Heart right ventricle (tissue), 16 donors: ENCODE measurements at regions not wholly inside any gene's neighbourhood (a gene's known extent, or its start where the extent isn't known, plus 50 kb on each side); places are given as distances from the start of the nearest gene placed in this dataset.

ENCODE experiments used
- ATAC-seq, 8 donors: fragments of 200-7000 bp; cut with Tn5 transposase; one replicate each; pipeline ENCODE4 v1.9.1; 2020; ENCODE audit warnings: mild to moderate bottlenecking in 8 of 8, moderate library complexity in 8 of 8, moderate number of reproducible peaks in 1 of 8
- DNase-seq, 2 donors: peaks; one replicate each; pipeline ENCODE4 v3.0.0-alpha.2; 2020
- H3K27ac ChIP-seq, 10 donors: fragments of 200-600 bp; sonication (generic) in 2 of 10; one replicate each; pipeline versions ENCODE4 v1.5.0 to v1.8.0; 2020 to 2022; ENCODE audit warnings: mild to moderate bottlenecking in 3 of 10
- H3K27me3 ChIP-seq, 7 donors: fragments of 200-600 bp; one replicate each; pipeline ENCODE4 v1.8.0; 2021 to 2022; ENCODE audit warnings: mild to moderate bottlenecking in 2 of 7
- H3K36me3 ChIP-seq, 9 donors: fragments of 200-600 bp; sonication (generic) in 1 of 9; one replicate each; pipeline versions ENCODE4 v1.5.0 to v1.8.0; 2020 to 2022; ENCODE audit warnings: mild to moderate bottlenecking in 2 of 9
- H3K4me1 ChIP-seq, 9 donors: fragments of 200-600 bp; sonication (generic) in 1 of 9; one replicate each; pipeline versions ENCODE4 v1.5.0 to v1.8.0; 2020 to 2022; ENCODE audit warnings: mild to moderate bottlenecking in 4 of 9
- H3K4me3 ChIP-seq, 10 donors: fragments of 200-600 bp; sonication (generic) in 2 of 10; one replicate each; pipeline versions ENCODE4 v1.5.0 to v1.8.0; 2020 to 2022; ENCODE audit warnings: mild to moderate bottlenecking in 7 of 10, moderate library complexity in 2 of 10
- H3K9me3 ChIP-seq, 11 donors: fragments of 200-600 bp in 10 of 11; sonication (generic) in 2 of 11; one replicate each; pipeline versions ENCODE4 v1.5.0 to v1.8.0; 2013 to 2022; ENCODE audit warnings: mild to moderate bottlenecking in 2 of 11, control low read depth in 1 of 11, moderate library complexity in 1 of 11
- CTCF ChIP-seq, 9 donors: fragments of 200-600 bp; sonication (generic) in 2 of 9; IDR thresholded peaks; one replicate each; pipeline versions ENCODE4 v1.5.0 to v1.8.0; 2021 to 2022; ENCODE audit warnings: antibody characterized with exemption in 9 of 9, mild to moderate bottlenecking in 5 of 9, moderate library complexity in 1 of 9
- WGBS, 2 donors: extraction: QIAGEN DNeasy Blood & Tissue Kit; methylation state at CpG; one replicate each; pipeline ENCODE4 v1.1.7; 2013; ENCODE audit warnings: inconsistent platforms in 1 of 2; 5-methylcytosine and 5-hydroxymethylcytosine counted together
- intact Hi-C, 10 donors: fragments of 100-400 bp; cut with DNase I; formaldehyde crosslinking; loops; one replicate each; pipeline versions ENCODE4 v1.11.1 to v1.14.2; 2022
- donor health status: Arrhythmogenic right ventricular cardiomyopathy.
- donor health status: ischemic (EF 13 %, LVEDD 7.1; RV severe dilation, severe dysfunction).
- donor health status: healthy with polysubstance abuse.
- donor health status: DM: no; HTN: yes; CAD: no.
- donor health status: DM: no; HTN: no; CAD: no.
- donor health status: ischemic (EF 25% LVEDD 6.9; RV normal size, moderate dysfunction).
- donor health status: ischemic (EF 25% LVEDD 5.7; RV mildly dilated, moderate dysfunction).
- donor health status: healthy.
- donor health status: DM: yes; HTN: yes; CAD: no.
- donor health status: Ischemic cardiomyopathy.
- donor health status: ischemic (EF 35%, LVEDD 5.7; RV mildly dilated, moderate dysfunction).
- donor health status: nonischemic (EF 11% LVEDD 7.7; RV severe dilation, severe dysfunction).
- donor health status: DM: yes; HTN: yes; CAD: no.
- donor health status: PGD.
- donor health status: ischemic (EF 29% LVEDD 5.4; RV normal size, mild dysfunction).
- donor health status: nonischemic (EF 23%, LVEDD 6.1; RV moderate dilation, normal function).

DNA sequence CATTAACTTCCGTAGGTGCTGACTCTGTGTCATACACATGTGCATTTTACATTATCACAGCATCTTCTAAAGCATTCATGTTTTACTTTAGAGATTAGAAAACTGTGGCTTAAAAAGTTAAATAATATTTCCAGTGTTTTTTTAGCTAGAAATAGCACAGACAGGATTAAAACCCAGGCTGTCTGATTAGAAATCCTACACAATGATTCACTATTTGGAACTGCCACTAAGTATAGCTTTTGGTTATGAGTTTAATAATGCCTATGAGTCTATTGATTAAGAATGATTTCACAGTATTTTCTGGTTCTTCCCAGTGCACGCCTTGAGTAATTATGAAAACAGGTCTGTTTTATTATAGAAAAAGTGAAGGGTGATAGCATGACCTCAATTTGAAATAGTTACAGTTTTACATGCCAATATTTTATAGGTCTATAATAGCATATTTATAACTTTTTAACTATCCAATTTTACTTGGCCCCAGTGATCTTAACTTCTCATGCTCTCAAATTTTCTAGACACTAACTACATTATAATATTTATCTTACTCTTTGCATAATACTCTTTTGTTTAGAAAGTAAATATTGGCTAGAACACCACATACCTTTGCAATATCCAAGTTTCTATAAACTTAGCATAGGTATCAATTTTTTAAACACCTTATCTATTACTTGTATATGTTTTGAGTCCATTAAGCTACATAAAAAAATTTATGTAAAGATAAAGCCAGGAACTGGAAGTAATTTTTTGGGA lies 313.2 kb downstream of the RND3 start:
- no peaks in the 10 kb centered on the region for H3K36me3 ChIP-seq
- peaks cover 0 to 4% (median 0%) of the 10 kb centered on the region in 9 donors for H3K4me1 ChIP-seq
- DNase-seq (no peak), ATAC-seq (no peak)
- TF ChIP-seq CTCF (IDR thresholded peaks at IDR 0.05) = no peak
- 79 to 82% methylated on average over 2 of the region's 2 CpGs for WGBS, 2 donors
- H3K9me3 ChIP-seq = no peaks in the 10 kb centered on the region
- no peaks in the 10 kb centered on the region for H3K27me3 ChIP-seq
- intact Hi-C loops = no loop called here
- no peak overlapping the region for H3K27ac ChIP-seq
- no peak overlapping the region for H3K4me3 ChIP-seq

GRCh38 chr2:150171065-150171548 lies 316.4 kb downstream of the RND3 start:
- intact Hi-C loops = no loop called here
- Histone ChIP-seq H3K27me3 (no peaks in the 10 kb centered on the region), H3K27ac (no peak overlapping the region), H3K9me3 (no peaks in the 10 kb centered on the region), H3K36me3 (no peaks in the 10 kb centered on the region), H3K4me3 (no peak overlapping the region), H3K4me1 (peaks cover 0 to 10% (median 0%) of the 10 kb centered on the region in 9 donors)
- DNase-seq = peak in 1 of 2 donors; percentile 10
- no peak for ATAC-seq
- 98% methylated on average over 43 of the region's 43 CpGs for WGBS, 2 donors
- TF ChIP-seq CTCF (IDR thresholded peaks at IDR 0.05) = no peak

DNA sequence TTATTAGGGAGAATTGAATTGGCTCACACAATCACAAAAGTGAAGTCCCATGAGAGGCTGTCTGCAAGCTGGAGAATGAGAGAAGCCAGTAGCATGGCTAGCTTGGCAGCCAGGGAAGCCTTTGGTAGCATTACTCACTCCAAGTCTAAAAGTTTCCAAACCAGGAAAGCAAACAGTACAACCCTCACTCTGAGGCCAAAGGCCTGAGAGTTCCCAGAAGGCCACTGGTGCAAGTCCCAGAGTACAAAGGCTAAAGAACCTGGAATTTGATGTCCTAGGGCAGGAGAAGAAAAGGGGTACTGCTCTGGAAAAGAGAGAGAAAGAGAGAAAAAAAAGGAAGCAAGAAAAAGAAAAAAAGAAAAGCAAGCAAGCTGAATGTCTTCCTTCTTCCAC lies 318.2 kb downstream of the RND3 start:
- no peaks in the 10 kb centered on the region for H3K27me3 ChIP-seq
- intact Hi-C loops = no loop called here
- ATAC-seq (peak; percentile 57 to 92 (median 66)), DNase-seq (peak; percentile 10 to 18)
- H3K36me3 ChIP-seq = no peaks in the 10 kb centered on the region
- peaks cover 0 to 10% (median 0%) of the 10 kb centered on the region in 9 donors for H3K4me1 ChIP-seq
- no peak for TF ChIP-seq CTCF (IDR thresholded peaks at IDR 0.05)
- H3K27ac ChIP-seq = peak overlapping the region in 1 of 10 donors; percentile 34
- H3K4me3 ChIP-seq = no peak overlapping the region
- H3K9me3 ChIP-seq = no peaks in the 10 kb centered on the region

GRCh38 chr2:150168595-150169236 lies 318.8 kb downstream of the RND3 start:
- intact Hi-C loops = no loop called here
- H3K36me3 ChIP-seq = no peaks in the 10 kb centered on the region
- WGBS, 2 donors = 43 to 58% methylated on average over 1 of the region's 1 CpG
- no peak for TF ChIP-seq CTCF (IDR thresholded peaks at IDR 0.05)
- DNase-seq (no peak), ATAC-seq (peak in 1 of 8 donors; percentile 10)
- peak overlapping the region in 1 of 10 donors; percentile 10 for H3K27ac ChIP-seq
- no peak overlapping the region for H3K4me3 ChIP-seq
- no peaks in the 10 kb centered on the region for H3K27me3 ChIP-seq
- H3K4me1 ChIP-seq = peaks cover 0 to 10% (median 0%) of the 10 kb centered on the region in 9 donors
- H3K9me3 ChIP-seq = no peaks in the 10 kb centered on the region
